SK-N-SH (cell line): ENCODE measurements at regions not wholly inside any gene's neighbourhood (a gene's known extent, or its start where the extent isn't known, plus 50 kb on each side); places are given as distances from the start of the nearest gene placed in this dataset.

ENCODE experiments used
- CTCF ChIA-PET: fragments of 300-600, 350-600 bp; formaldehyde crosslinking; extraction: SDS; loops from one replicate; lab custom pipeline; 2021; lab: Yijun Ruan, JAX
- POLR2A ChIA-PET: fragments of 350-600 bp; sonication (Branson Sonifier 250); formaldehyde crosslinking; extraction: SDS; loops from one replicate; lab custom pipeline; 2020; ENCODE audit warnings: antibody characterized with exemption, inconsistent platforms; lab: Yijun Ruan, JAX
- DNase-seq: peaks from one replicate; pipeline ENCODE4 v3.0.0; 2012
- H2AFZ ChIP-seq: fragments of 200-600 bp; sonication (generic); 2 replicates; pipeline ENCODE4 v1.8.1; 2016; ENCODE audit warnings: antibody characterized with exemption, mild to moderate bottlenecking, low read depth
- H3F3A ChIP-seq: fragments of 200-600 bp; sonication (generic); replicated peaks from 2 replicates; pipeline ENCODE3; 2016; ENCODE audit warnings: antibody characterized with exemption, mild to moderate bottlenecking; ENCODE audit not compliant: insufficient read depth
- H3K27ac ChIP-seq, 2 experiments: fragments of 200-500 bp in 1 of 2; fragments of 200-600 bp in 1 of 2; sonication (Bioruptor generic) in 1 of 2; sonication (generic), shearing (Covaris generic) in 1 of 2; 2 replicates each; pipeline versions ENCODE4 v1.5.1 to v1.6.1; 2014 to 2016; ENCODE audit warnings: low read depth in 2 of 2, inconsistent platforms in 1 of 2, low read length in 1 of 2, mild to moderate bottlenecking in 1 of 2, mixed read lengths in 1 of 2
- H3K27me3 ChIP-seq: fragments of 200-600 bp; sonication (generic), shearing (Covaris generic); 2 replicates; pipeline ENCODE4 v1.6.1; 2016; ENCODE audit warnings: mixed run types; ENCODE audit not compliant: insufficient read depth
- H3K36me3 ChIP-seq, 2 experiments: fragments of 200-500 bp in 1 of 2; fragments of 200-600 bp in 1 of 2; sonication (Bioruptor generic) in 1 of 2; sonication (generic) in 1 of 2; replicated peaks in 1 of 2; 2 replicates each; pipeline versions ENCODE3 to v1.5.1; 2014 to 2016; ENCODE audit warnings: low read length in 1 of 2, mild to moderate bottlenecking in 1 of 2; ENCODE audit not compliant: insufficient read depth in 2 of 2, control insufficient read depth in 1 of 2
- H3K4me1 ChIP-seq, 2 experiments: fragments of 200-500 bp in 1 of 2; fragments of 200-600 bp in 1 of 2; sonication (Bioruptor generic) in 1 of 2; sonication (generic), shearing (Covaris generic) in 1 of 2; 2 replicates each; pipeline versions ENCODE4 v1.5.1 to v1.6.1; 2014 to 2016; ENCODE audit warnings: low read depth in 1 of 2, low read length in 1 of 2, mixed run types in 1 of 2; ENCODE audit not compliant: insufficient read depth in 2 of 2, control insufficient read depth in 1 of 2
- H3K4me2 ChIP-seq: fragments of 200-600 bp; sonication (generic), shearing (Covaris generic); 2 replicates; pipeline ENCODE4 v1.6.1; 2017; ENCODE audit warnings: mixed run types
- H3K4me3 ChIP-seq, 2 experiments: fragments of 200-500 bp in 1 of 2; fragments of 200-600 bp in 1 of 2; sonication (Bioruptor generic) in 1 of 2; sonication (generic), shearing (Covaris generic) in 1 of 2; 2 replicates each; pipeline versions ENCODE4 v1.5.1 to v1.8.1; 2014 to 2016; ENCODE audit warnings: low read depth in 2 of 2, inconsistent platforms in 1 of 2, low read length in 1 of 2, mild to moderate bottlenecking in 1 of 2, mixed read lengths in 1 of 2, moderate library complexity in 1 of 2
- H3K79me2 ChIP-seq: fragments of 200-600 bp; sonication (generic); 2 replicates; pipeline ENCODE4 v1.8.1; 2017; ENCODE audit warnings: mild to moderate bottlenecking; ENCODE audit not compliant: insufficient read depth
- H3K9ac ChIP-seq: fragments of 200-600 bp; sonication (generic); 2 replicates; pipeline ENCODE4 v1.6.1; 2017; ENCODE audit warnings: mixed run types
- H3K9me2 ChIP-seq: fragments of 200-600 bp; sonication (generic); 2 replicates; pipeline ENCODE4 v1.6.1; 2017; ENCODE audit warnings: mixed run types
- H3K9me3 ChIP-seq: fragments of 200-600 bp; sonication (generic); 2 replicates; pipeline ENCODE4 v1.6.1; 2017; ENCODE audit warnings: mixed run types, mild to moderate bottlenecking, moderate library complexity
- H4K20me1 ChIP-seq: fragments of 200-600 bp; sonication (generic); 2 replicates; pipeline ENCODE4 v1.6.1; 2017; ENCODE audit warnings: mild to moderate bottlenecking, mixed run types; ENCODE audit not compliant: insufficient read depth
- CTCF ChIP-seq: fragments of 200-600 bp; sonication (generic); IDR thresholded peaks from 2 replicates; pipeline ENCODE4 v1.6.1; 2017; ENCODE audit warnings: antibody characterized with exemption, mild to moderate bottlenecking, moderate library complexity
- ELF1 ChIP-seq: IDR thresholded peaks from 2 replicates; pipeline ENCODE4 v1.4.0; 2012
- EP300 ChIP-seq, 2 experiments: IDR thresholded peaks; 2 replicates each; pipeline versions ENCODE4 v1.4.0 to v1.6.1; 2012; ENCODE audit warnings: borderline replicate concordance in 1 of 2, low read depth in 1 of 2, low read length in 1 of 2
- FOSL2 ChIP-seq: IDR thresholded peaks from 2 replicates; pipeline ENCODE4 v1.4.0; 2012; ENCODE audit warnings: low read depth, mild to moderate bottlenecking, moderate library complexity, borderline replicate concordance
- FOXM1 ChIP-seq: IDR thresholded peaks from 2 replicates; pipeline ENCODE4 v1.4.0; 2012; ENCODE audit warnings: low read depth, mild to moderate bottlenecking
- GABPA ChIP-seq: IDR thresholded peaks from 2 replicates; pipeline ENCODE4 v1.4.0; 2012; ENCODE audit warnings: low read depth, mild to moderate bottlenecking
- JUND ChIP-seq: IDR thresholded peaks from 2 replicates; pipeline ENCODE4 v1.4.0; 2012
- MAX ChIP-seq: IDR thresholded peaks from 2 replicates; pipeline ENCODE4 v1.4.0; 2012; ENCODE audit warnings: low read depth
- MEF2A ChIP-seq: IDR thresholded peaks from 2 replicates; pipeline ENCODE4 v1.4.0; 2012; ENCODE audit warnings: low read depth, borderline replicate concordance
- NFIC ChIP-seq: IDR thresholded peaks from 2 replicates; pipeline ENCODE4 v1.4.0; 2012; ENCODE audit warnings: borderline replicate concordance
- POLR2AphosphoS5 ChIP-seq: IDR thresholded peaks from 2 replicates; pipeline ENCODE4 v1.6.1; 2012; ENCODE audit warnings: low read depth, low read length
- RFX5 ChIP-seq: IDR thresholded peaks from 2 replicates; pipeline ENCODE4 v1.6.1; 2012; ENCODE audit warnings: mild to moderate bottlenecking, improper control_type of control experiment, low read length
- TCF12 ChIP-seq: IDR thresholded peaks from 2 replicates; pipeline ENCODE4 v1.4.0; 2012
- WGBS: methylation state at CpG from one replicate; pipeline ENCODE4 v1.1.6; 2017; ENCODE audit warnings: low lambda C conversion rate; 5-methylcytosine and 5-hydroxymethylcytosine counted together
- TF ChIP-seq, protein P1 (sequence below): IDR thresholded peaks from 2 replicates; pipeline ENCODE4 v1.6.1; 2012; ENCODE audit warnings: mild to moderate bottlenecking, low read depth, low read length, moderate library complexity

- H3K27ac ChIP-seq = no peak overlapping the region
- no peak overlapping the region for H2AFZ ChIP-seq
- no peaks in the 10 kb centered on the region for H3K9me2 ChIP-seq
- H4K20me1 ChIP-seq = no peaks in the 10 kb centered on the region
- H3K4me3 ChIP-seq = no peak overlapping the region
- ChIA-PET CTCF (interaction anchor here (1.0 kb wide), 1 partner anchor 9 kb away, joined by 3 read pairs; no protein-coding TSS in a partner anchor), POLR2A (no interaction called here)
- TF ChIP-seq CTCF (no peak), EP300 (IDR thresholded peaks at IDR 0.05; ENCODE audit: borderline replicate concordance in 1 of 2, low read depth in 1 of 2, low read length in 1 of 2) (no peak), FOSL2 (no peak)
- DNase-seq = no peak
- no peaks in the 10 kb centered on the region for H3K27me3 ChIP-seq
- H3F3A ChIP-seq = no peaks in the 10 kb centered on the region
- no peaks in the 10 kb centered on the region for H3K9me3 ChIP-seq
- H3K9ac ChIP-seq = no peak overlapping the region
- no peak overlapping the region for H3K4me2 ChIP-seq
- H3K4me1 ChIP-seq = no peaks in the 10 kb centered on the region
- H3K36me3 ChIP-seq = no peaks in the 10 kb centered on the region
- H3K79me2 ChIP-seq = no peaks in the 10 kb centered on the region
- 0% methylated on average over 2 of the region's 2 CpGs for WGBS
Measured at GRCh38 chr14:84555493-84555892, 974.5 kb upstream of the FLRT2 start.

DNA sequence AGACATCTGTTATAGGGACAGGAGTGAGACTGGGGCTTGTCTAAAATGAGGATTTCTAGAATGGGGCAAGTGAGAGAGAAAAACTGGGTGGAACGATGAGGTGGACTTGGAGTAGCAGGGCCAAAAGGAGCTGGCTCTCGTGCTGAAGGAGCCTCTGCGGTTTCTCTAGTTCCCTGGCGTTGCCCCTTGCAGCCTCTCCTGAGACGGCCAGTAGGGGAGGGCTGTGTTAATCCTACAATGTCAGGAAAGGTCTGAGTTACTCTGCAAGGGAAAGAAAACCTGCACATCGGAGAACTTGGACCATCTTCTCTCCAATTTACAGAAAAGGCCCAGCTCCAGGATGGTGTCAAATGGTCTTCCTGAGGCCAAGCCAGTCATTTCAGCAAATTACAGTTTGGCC, 963.8 kb upstream of the FLRT2 start:
- POLR2A ChIA-PET = interaction anchor here (0.6 kb wide), 1 partner anchor 39 kb away, joined by 7 read pairs; no protein-coding TSS in a partner anchor
- no peaks in the 10 kb centered on the region for H3F3A ChIP-seq
- no peaks in the 10 kb centered on the region for H3K79me2 ChIP-seq
- no peak for DNase-seq
- H4K20me1 ChIP-seq = no peaks in the 10 kb centered on the region
- no peak overlapping the region for H3K4me3 ChIP-seq
- no peak overlapping the region for H3K9ac ChIP-seq
- no peaks in the 10 kb centered on the region for H3K27me3 ChIP-seq
- no peak overlapping the region for H2AFZ ChIP-seq
- H3K4me2 ChIP-seq = no peak overlapping the region
- no peaks in the 10 kb centered on the region for H3K4me1 ChIP-seq
- H3K27ac ChIP-seq = no peak overlapping the region
- H3K9me3 ChIP-seq = no peaks in the 10 kb centered on the region
- no peaks in the 10 kb centered on the region for H3K36me3 ChIP-seq
- TF ChIP-seq FOXM1 (no peak), GABPA (no peak), MEF2A (no peak), TCF12 (no peak), NFIC (no peak), RFX5 (no peak), MAX (no peak), EP300 (IDR thresholded peaks at IDR 0.05; ENCODE audit: borderline replicate concordance in 1 of 2, low read depth in 1 of 2, low read length in 1 of 2) (no peak), POLR2AphosphoS5 (no peak), JUND (no peak), ELF1 (no peak)
- TF ChIP-seq, protein P1, sequence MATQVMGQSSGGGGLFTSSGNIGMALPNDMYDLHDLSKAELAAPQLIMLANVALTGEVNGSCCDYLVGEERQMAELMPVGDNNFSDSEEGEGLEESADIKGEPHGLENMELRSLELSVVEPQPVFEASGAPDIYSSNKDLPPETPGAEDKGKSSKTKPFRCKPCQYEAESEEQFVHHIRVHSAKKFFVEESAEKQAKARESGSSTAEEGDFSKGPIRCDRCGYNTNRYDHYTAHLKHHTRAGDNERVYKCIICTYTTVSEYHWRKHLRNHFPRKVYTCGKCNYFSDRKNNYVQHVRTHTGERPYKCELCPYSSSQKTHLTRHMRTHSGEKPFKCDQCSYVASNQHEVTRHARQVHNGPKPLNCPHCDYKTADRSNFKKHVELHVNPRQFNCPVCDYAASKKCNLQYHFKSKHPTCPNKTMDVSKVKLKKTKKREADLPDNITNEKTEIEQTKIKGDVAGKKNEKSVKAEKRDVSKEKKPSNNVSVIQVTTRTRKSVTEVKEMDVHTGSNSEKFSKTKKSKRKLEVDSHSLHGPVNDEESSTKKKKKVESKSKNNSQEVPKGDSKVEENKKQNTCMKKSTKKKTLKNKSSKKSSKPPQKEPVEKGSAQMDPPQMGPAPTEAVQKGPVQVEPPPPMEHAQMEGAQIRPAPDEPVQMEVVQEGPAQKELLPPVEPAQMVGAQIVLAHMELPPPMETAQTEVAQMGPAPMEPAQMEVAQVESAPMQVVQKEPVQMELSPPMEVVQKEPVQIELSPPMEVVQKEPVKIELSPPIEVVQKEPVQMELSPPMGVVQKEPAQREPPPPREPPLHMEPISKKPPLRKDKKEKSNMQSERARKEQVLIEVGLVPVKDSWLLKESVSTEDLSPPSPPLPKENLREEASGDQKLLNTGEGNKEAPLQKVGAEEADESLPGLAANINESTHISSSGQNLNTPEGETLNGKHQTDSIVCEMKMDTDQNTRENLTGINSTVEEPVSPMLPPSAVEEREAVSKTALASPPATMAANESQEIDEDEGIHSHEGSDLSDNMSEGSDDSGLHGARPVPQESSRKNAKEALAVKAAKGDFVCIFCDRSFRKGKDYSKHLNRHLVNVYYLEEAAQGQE = no peak
- TF ChIP-seq, all 33 proteins: peak for 0
- CTCF ChIA-PET = no interaction called here
- 1% methylated on average over 6 of the region's 6 CpGs for WGBS
- no peaks in the 10 kb centered on the region for H3K9me2 ChIP-seq
